K562 (cell line): ENCODE measurements at regions not wholly inside any gene's neighbourhood (a gene's known extent, or its start where the extent isn't known, plus 50 kb on each side); places are given as distances from the start of the nearest gene placed in this dataset.

Experiments used
- CTCF ChIP-seq, 3 experiments: IDR thresholded peaks in 2 of 3; conservative IDR thresholded peaks in 1 of 3; 2 replicates each; pipeline ENCODE4 v1.5.1; 2011 to 2012; ENCODE audit warnings: low read length in 3 of 3, mild to moderate bottlenecking in 3 of 3, control low read depth in 2 of 3, improper control_type of control experiment in 1 of 3, inconsistent platforms in 1 of 3, low read depth in 1 of 3, mixed read lengths in 1 of 3, moderate library complexity in 1 of 3; ENCODE audit not compliant: insufficient read depth in 2 of 3
- E2F4 ChIP-seq: sonication (generic); formaldehyde crosslinking; IDR thresholded peaks from 2 replicates; pipeline ENCODE4 v1.8.0; 2022; ENCODE audit warnings: mild to moderate bottlenecking, low read depth, missing genetic modification reagents
- ELF2 ChIP-seq: fragments of 250-450 bp; sonication (Bioruptor Pico); IDR thresholded peaks from 2 replicates; pipeline ENCODE4 v1.5.0; 2021; ENCODE audit warnings: mild to moderate bottlenecking
- ELK3 ChIP-seq: fragments of 450-650 bp; formaldehyde crosslinking; IDR thresholded peaks from 2 replicates; pipeline ENCODE4 v1.4.0; 2020; ENCODE audit warnings: mild to moderate bottlenecking
- KLF10 ChIP-seq: fragments of 250-450 bp; sonication (Bioruptor Pico); IDR thresholded peaks from 2 replicates; pipeline ENCODE4 v1.6.1; 2021; ENCODE audit warnings: matching md5 sums
- MAFK ChIP-seq: IDR thresholded peaks from 2 replicates; pipeline ENCODE4 v1.6.1; 2011; ENCODE audit warnings: low read length, improper control_type of control experiment
- MAX ChIP-seq: sonication (generic); formaldehyde crosslinking; IDR thresholded peaks from 2 replicates; pipeline ENCODE4 v1.9.0; 2022; ENCODE audit warnings: mild to moderate bottlenecking, missing genetic modification reagents
- POLR2A ChIP-seq: fragments of 450-650 bp; conservative IDR thresholded peaks from 2 replicates; pipeline ENCODE4 v1.6.1; 2016
- POLR2AphosphoS5 ChIP-seq: IDR thresholded peaks from 2 replicates; pipeline ENCODE4 v1.6.1; 2011; ENCODE audit warnings: mild to moderate bottlenecking, low read depth, low read length, moderate library complexity; ENCODE audit not compliant: control insufficient read depth, insufficient read depth
- SMC3 ChIP-seq: conservative IDR thresholded peaks from 2 replicates; pipeline ENCODE4 v1.6.1; 2011; ENCODE audit warnings: low read depth, low read length, improper control_type of control experiment; ENCODE audit not compliant: insufficient read depth

GRCh38 chr5:92952243-92952642 is 628.8 kb downstream of the NR2F1-AS1 start:
- TF ChIP-seq POLR2A (no peak), CTCF (IDR thresholded peaks at IDR 0.05 in 2 of 3, conservative IDR thresholded peaks at IDR 0.05 in 1 of 3; ENCODE audit: insufficient read depth in 2 of 3, low read depth in 1 of 3, low read length in 3 of 3) (no peak), MAX (CRISPR knock-in tag) (no peak), E2F4 (CRISPR knock-in tag) (no peak), MAFK (no peak), POLR2AphosphoS5 (no peak), ELK3 (CRISPR knock-in tag) (no peak), ELF2 (CRISPR knock-in tag) (no peak), SMC3 (no peak), KLF10 (no peak)
